ENCODE measurements at regions not wholly inside any gene's neighbourhood (a gene's known extent, or its start where the extent isn't known, plus 50 kb on each side); places are given as distances from the start of the nearest gene placed in this dataset.

- TF ChIP-seq CTCF (IDR thresholded peaks at IDR 0.05) (no peak), POLR2A (IDR thresholded peaks at IDR 0.05) (no peak)
Measured at GRCh38 chr2:217167531-217167930, 307.7 kb upstream of the TNP1 start.

All from uterus (tissue), 2 donors.